B cell (primary cell): ENCODE measurements at regions not wholly inside any gene's neighbourhood (a gene's known extent, or its start where the extent isn't known, plus 50 kb on each side); places are given as distances from the start of the nearest gene placed in this dataset.

Experiments used
- ATAC-seq: fragments of 200-7000 bp; cut with Tn5 transposase; one replicate; pipeline ENCODE4 v1.10.0; 2021; ENCODE audit warnings: low read depth, mild to moderate bottlenecking, moderate number of reproducible peaks, moderate library complexity
- CTCF ChIA-PET: fragments of 350-600 bp; sonication (Branson Sonifier 250); formaldehyde crosslinking; loops from one replicate; lab custom pipeline; 2021; ENCODE audit warnings: antibody characterized with exemption, inconsistent platforms; lab: Charles Lee
- POLR2A ChIA-PET: fragments of 350-600 bp; sonication (Branson Sonifier 250); formaldehyde crosslinking; loops from one replicate; lab custom pipeline; 2021; ENCODE audit warnings: antibody characterized with exemption; lab: Charles Lee
- DNase-seq: peaks from one replicate; pipeline ENCODE4 v3.0.0; 2013
- H2AFZ ChIP-seq: 2 replicates; pipeline ENCODE4 v1.6.1; 2012; ENCODE audit warnings: mild to moderate bottlenecking, low read depth, low read length; ENCODE audit not compliant: insufficient read depth, poor library complexity, severe bottlenecking
- H3K27ac ChIP-seq, 2 donors: 1 replicate in 1 of 2; 2 replicates in 1 of 2; pipeline ENCODE4 v1.5.1; 2012 to 2013; ENCODE audit warnings: low read length in 2 of 2, mild to moderate bottlenecking in 2 of 2, moderate library complexity in 1 of 2
- H3K27me3 ChIP-seq, 4 experiments: fragments of 200-600 bp in 1 of 4; sonication (generic) in 1 of 4; replicated peaks in 1 of 4; 1 replicate in 2 of 4; 2 replicates in 2 of 4; pipeline versions ENCODE4 v1.6.1 to v1.7.0; 2013 to 2016; ENCODE audit warnings: low read length in 3 of 4, mild to moderate bottlenecking in 2 of 4, mixed read lengths in 1 of 4, moderate library complexity in 1 of 4; ENCODE audit not compliant: insufficient read depth in 4 of 4, control insufficient read depth in 3 of 4; ENCODE audit errors: control extremely low read depth in 1 of 4
- H3K36me3 ChIP-seq, 2 experiments: replicated peaks in 1 of 2; 1 replicate in 1 of 2; 2 replicates in 1 of 2; pipeline versions ENCODE4 v1.6.1 to v1.7.1; 2013; ENCODE audit warnings: low read length in 1 of 2; ENCODE audit not compliant: insufficient read depth in 2 of 2, control insufficient read depth in 1 of 2; ENCODE audit errors: control extremely low read depth in 1 of 2, extremely low read depth in 1 of 2
- H3K4me1 ChIP-seq, 2 donors: fragments of 200-600 bp in 1 of 2; sonication (generic) in 1 of 2; 1 replicate in 1 of 2; 2 replicates in 1 of 2; pipeline versions ENCODE4 v1.5.1 to v1.6.1; 2013 to 2017; ENCODE audit warnings: low read length in 2 of 2; ENCODE audit not compliant: control insufficient read depth in 2 of 2, insufficient read depth in 2 of 2
- H3K4me2 ChIP-seq: replicated peaks from 2 replicates; pipeline ENCODE3; 2012; ENCODE audit warnings: mild to moderate bottlenecking, low read depth, low read length; ENCODE audit not compliant: poor library complexity, severe bottlenecking
- H3K4me3 ChIP-seq, 5 experiments: fragments of 200-600 bp in 1 of 5; sonication (generic) in 1 of 5; 1 replicate in 3 of 5; 2 replicates in 2 of 5; pipeline versions ENCODE4 v1.5.1 to v1.7.0; 2011 to 2016; ENCODE audit warnings: low read length in 4 of 5, mild to moderate bottlenecking in 4 of 5, low read depth in 2 of 5, control low read depth in 1 of 5, moderate library complexity in 1 of 5; ENCODE audit not compliant: insufficient read depth in 1 of 5; ENCODE audit errors: control extremely low read depth in 1 of 5, extremely low read depth in 1 of 5
- H3K79me2 ChIP-seq: fragments of 200-600 bp; sonication (generic); one replicate; pipeline ENCODE4 v1.6.0; 2016; ENCODE audit warnings: low read length; ENCODE audit not compliant: control insufficient read depth, insufficient read depth
- H3K9ac ChIP-seq: fragments of 200-600 bp; sonication (generic); 2 replicates; pipeline ENCODE4 v1.6.1; 2017; ENCODE audit warnings: mild to moderate bottlenecking, low read length, moderate library complexity
- H3K9me3 ChIP-seq, 3 donors: one replicate each; pipeline versions ENCODE4 v1.6.1 to v1.7.1; 2013; ENCODE audit warnings: low read length in 2 of 3; ENCODE audit not compliant: control insufficient read depth in 2 of 3, insufficient read depth in 1 of 3; ENCODE audit errors: control extremely low read depth in 1 of 3
- H4K20me1 ChIP-seq: 2 replicates; pipeline ENCODE4 v1.6.0; 2012; ENCODE audit warnings: mild to moderate bottlenecking, low read length; ENCODE audit not compliant: insufficient read depth, control insufficient read depth, poor library complexity, severe bottlenecking
- H3K27ac Mint-ChIP-seq: one replicate; pipeline ENCODE4 v1.8.0; 2021; ENCODE audit warnings: mixed read lengths
- H3K27me3 Mint-ChIP-seq: one replicate; pipeline ENCODE4 v1.8.0; 2021; ENCODE audit warnings: mixed read lengths
- H3K4me1 Mint-ChIP-seq: one replicate; pipeline ENCODE4 v1.8.0; 2021; ENCODE audit warnings: mixed read lengths
- H3K4me3 Mint-ChIP-seq: one replicate; pipeline ENCODE4 v1.8.0; 2021; ENCODE audit warnings: mixed read lengths
- H3K9me3 Mint-ChIP-seq: one replicate; pipeline ENCODE4 v1.8.0; 2022; ENCODE audit warnings: mixed read lengths; ENCODE audit not compliant: insufficient read depth
- CTCF ChIP-seq: fragments of 200-600 bp; IDR thresholded peaks from one replicate; pipeline ENCODE4 v1.8.0; 2022; ENCODE audit warnings: antibody characterized with exemption, mild to moderate bottlenecking
- EZH2 ChIP-seq: IDR thresholded peaks from 2 replicates; pipeline ENCODE4 v1.6.1; 2012; ENCODE audit warnings: borderline replicate concordance, low read depth, mild to moderate bottlenecking, moderate library complexity, low read length; ENCODE audit not compliant: insufficient read depth, poor library complexity, severe bottlenecking
- WGBS: methylation state at CpG from one replicate; pipeline ENCODE4 v1.1.5; 2013; ENCODE audit warnings: missing lambda C conversion rate; ENCODE audit not compliant: insufficient coverage; 5-methylcytosine and 5-hydroxymethylcytosine counted together
- intact Hi-C: fragments of 100-400 bp; cut with micrococcal nuclease; formaldehyde crosslinking; loops from one replicate; pipeline ENCODE4 v1.10.0; 2022

GRCh38 chr2:150599889-150600288 lies 112.4 kb upstream of the RND3 start:
- no peak overlapping the region for H3K27ac ChIP-seq
- Mint-ChIP-seq H3K4me3 (no peak overlapping the region), H3K4me1 (no peaks in the 10 kb centered on the region), H3K27me3 (no peaks in the 10 kb centered on the region), H3K27ac (no peak overlapping the region), H3K9me3 (no peaks in the 10 kb centered on the region)
- H3K4me2 ChIP-seq, result no peak overlapping the region
- no peaks in the 10 kb centered on the region for H3K4me1 ChIP-seq
- H2AFZ ChIP-seq, result no peak overlapping the region
- no peak overlapping the region for H3K9ac ChIP-seq
- no peak for DNase-seq
- no peak for TF ChIP-seq CTCF
- TF ChIP-seq EZH2, result no peak
- CTCF ChIA-PET, result no interaction called here
- no peak for ATAC-seq
- H3K4me3 ChIP-seq, result no peak overlapping the region
- H3K27me3 ChIP-seq, result no peaks in the 10 kb centered on the region
- no peaks in the 10 kb centered on the region for H3K36me3 ChIP-seq
- intact Hi-C loops, result no loop called here
- POLR2A ChIA-PET, result no interaction called here
- H3K9me3 ChIP-seq, result peaks cover 0 to 3% (median 0%) of the 10 kb centered on the region in 3 donors
- H3K79me2 ChIP-seq, result no peaks in the 10 kb centered on the region
- H4K20me1 ChIP-seq, result no peaks in the 10 kb centered on the region

GRCh38 chr2:150598383-150598782 lies 110.9 kb upstream of the RND3 start:
- Histone ChIP-seq H3K79me2 (no peaks in the 10 kb centered on the region), H3K27me3 (no peaks in the 10 kb centered on the region), H4K20me1 (no peaks in the 10 kb centered on the region), H3K4me3 (no peak overlapping the region), H2AFZ (no peak overlapping the region), H3K4me1 (no peaks in the 10 kb centered on the region), H3K9me3 (peaks cover 0 to 3% (median 0%) of the 10 kb centered on the region in 3 donors), H3K9ac (no peak overlapping the region), H3K4me2 (no peak overlapping the region), H3K27ac (no peak overlapping the region), H3K36me3 (no peaks in the 10 kb centered on the region)
- no peak for ATAC-seq
- intact Hi-C loops, result no loop called here
- Mint-ChIP-seq H3K4me1 (no peaks in the 10 kb centered on the region), H3K9me3 (no peaks in the 10 kb centered on the region), H3K27me3 (no peaks in the 10 kb centered on the region), H3K4me3 (no peak overlapping the region), H3K27ac (no peak overlapping the region)
- no peak for TF ChIP-seq CTCF
- no peak for TF ChIP-seq EZH2
- ChIA-PET CTCF (no interaction called here), POLR2A (no interaction called here)
- WGBS, result 72% methylated on average over 2 of the region's 2 CpGs
- no peak for DNase-seq
